HepG2 (cell line): ENCODE measurements at regions not wholly inside any gene's neighbourhood (a gene's known extent, or its start where the extent isn't known, plus 50 kb on each side); places are given as distances from the start of the nearest gene placed in this dataset.

Experiments used
- ATAC-seq: fragments of 200-7000 bp; cut with Tn5 transposase; 3 replicates; pipeline ENCODE4 v1.9.1; 2020; ENCODE audit warnings: mild to moderate bottlenecking, moderate library complexity
- BruUV-seq: library from RNA; stranded (reverse); fragments of 400-500 nt; replicated peaks from 2 replicates; lab custom pipeline; 2021; lab: Mats Ljungman, UMichigan
- CTCF ChIA-PET: fragments of 300-600 bp; formaldehyde crosslinking; extraction: SDS; loops from one replicate; lab custom pipeline; 2021; ENCODE audit warnings: low total read pairs, inconsistent platforms, low intra/inter-chr PET ratio; lab: Yijun Ruan, JAX
- POLR2A ChIA-PET: fragments of 350-600 bp; sonication (Branson Sonifier 250); formaldehyde crosslinking; loops from one replicate; lab custom pipeline; 2020; ENCODE audit warnings: antibody characterized with exemption, inconsistent platforms; lab: Yijun Ruan, JAX
- DNase-seq: peaks from one replicate; pipeline ENCODE4 v3.0.0-alpha.2; 2015; ENCODE audit warnings: low spot score
- FAIRE-seq: peaks from 3 replicates; lab custom pipeline; 2011; peaks lifted over from hg19 to GRCh38; lab: Jason Lieb, UNC
- H2AFZ ChIP-seq: one replicate; pipeline ENCODE4 v1.6.1; 2011; ENCODE audit warnings: low read length, inconsistent platforms
- H3K27ac ChIP-seq: fragments of 300-600 bp; 3 replicates; pipeline ENCODE4 v1.8.0; 2011; ENCODE audit warnings: mixed run types, mild to moderate bottlenecking, mixed read lengths, low read length, inconsistent platforms; ENCODE audit not compliant: insufficient read depth; ENCODE audit errors: extremely low read length
- H3K27me3 ChIP-seq, 2 experiments: fragments of 200-600 bp in 1 of 2; 2 replicates in 1 of 2; 3 replicates in 1 of 2; pipeline versions ENCODE4 v1.6.0 to v1.8.0; 2011; ENCODE audit warnings: low read length in 2 of 2, mild to moderate bottlenecking in 2 of 2, moderate library complexity in 2 of 2, inconsistent platforms in 1 of 2; ENCODE audit not compliant: insufficient read depth in 2 of 2, control insufficient read depth in 1 of 2
- H3K36me3 ChIP-seq, 2 experiments: fragments of 200-600 bp in 1 of 2; replicated peaks in 1 of 2; 2 replicates in 1 of 2; 3 replicates in 1 of 2; pipeline versions ENCODE4 v1.5.1 to v1.8.0; 2011; ENCODE audit warnings: low read length in 2 of 2, inconsistent platforms in 1 of 2; ENCODE audit not compliant: insufficient read depth in 2 of 2, control insufficient read depth in 1 of 2
- H3K4me1 ChIP-seq: 2 replicates; pipeline ENCODE4 v1.5.1; 2012; ENCODE audit warnings: low read length, inconsistent platforms; ENCODE audit not compliant: insufficient read depth
- H3K4me2 ChIP-seq: 2 replicates; pipeline ENCODE4 v1.6.0; 2011; ENCODE audit warnings: low read depth, low read length, inconsistent platforms
- H3K4me3 ChIP-seq, 3 experiments: fragments of 200-600 bp in 1 of 3; sonication (generic), shearing (Covaris generic) in 1 of 3; replicated peaks in 1 of 3; 2 replicates each; pipeline ENCODE4 v1.5.1; 2011 to 2016; ENCODE audit warnings: low read length in 3 of 3, inconsistent platforms in 2 of 3, low read depth in 2 of 3, mild to moderate bottlenecking in 2 of 3, control low read depth in 1 of 3, mixed read lengths in 1 of 3; ENCODE audit not compliant: insufficient read depth in 1 of 3
- H3K79me2 ChIP-seq: one replicate; pipeline ENCODE4 v1.6.1; 2011; ENCODE audit warnings: low read length, inconsistent platforms; ENCODE audit not compliant: insufficient read depth
- H3K9ac ChIP-seq: 2 replicates; pipeline ENCODE4 v1.6.0; 2011; ENCODE audit warnings: mild to moderate bottlenecking, low read depth, low read length, inconsistent platforms; ENCODE audit not compliant: insufficient read depth
- H3K9me3 ChIP-seq: 2 replicates; pipeline ENCODE4 v1.5.1; 2012; ENCODE audit warnings: mild to moderate bottlenecking, low read length
- H4K20me1 ChIP-seq: 2 replicates; pipeline ENCODE4 v1.6.0; 2011; ENCODE audit warnings: inconsistent platforms, mild to moderate bottlenecking, low read length, moderate library complexity; ENCODE audit not compliant: insufficient read depth
- ARID2 ChIP-seq: sonication (generic); formaldehyde crosslinking; IDR thresholded peaks from 2 replicates; pipeline ENCODE4 v1.8.1; 2022; ENCODE audit warnings: mild to moderate bottlenecking, missing genetic modification reagents, borderline replicate concordance
- MAF1 ChIP-seq: sonication (generic); formaldehyde crosslinking; IDR thresholded peaks from 2 replicates; pipeline ENCODE4 v1.5.0; 2020; ENCODE audit warnings: missing genetic modification reagents, borderline replicate concordance
- SAP130 ChIP-seq: IDR thresholded peaks from 2 replicates; pipeline ENCODE4 v1.6.1; 2016; ENCODE audit warnings: low read depth
- SOX6 ChIP-seq, 2 experiments: fragments of 450-650 bp in 1 of 2; sonication (generic) in 1 of 2; formaldehyde crosslinking in 1 of 2; IDR thresholded peaks; 2 replicates each; pipeline versions ENCODE4 v1.4.0 to v1.6.1; 2017 to 2020; ENCODE audit warnings: antibody characterized with exemption in 1 of 2, mild to moderate bottlenecking in 1 of 2, missing genetic modification reagents in 1 of 2
- ZBTB7A ChIP-seq: sonication (generic); formaldehyde crosslinking; IDR thresholded peaks from 2 replicates; pipeline ENCODE4 v1.8.0; 2022; ENCODE audit warnings: mild to moderate bottlenecking, missing genetic modification reagents
- WGBS: methylation state at CpG from one replicate; pipeline ENCODE4 v1.1.6; 2017; ENCODE audit warnings: low lambda C conversion rate; 5-methylcytosine and 5-hydroxymethylcytosine counted together
- in situ Hi-C: cut with HindIII; loops from 2 replicates; pipeline ENCODE4 v1.10.0; 2017; ENCODE audit warnings: low pct_unique_long_range_greater_than_20kb; ENCODE audit not compliant: extremely low pct_ligation_motif_present
- intact Hi-C: fragments of 100-400 bp; cut with micrococcal nuclease; formaldehyde crosslinking; loops from one replicate; pipeline ENCODE4 v1.10.0; 2022; ENCODE audit not compliant: unreplicated experiment
- TF ChIP-seq, protein P1 (sequence below): sonication (generic); formaldehyde crosslinking; IDR thresholded peaks from 2 replicates; pipeline ENCODE4 v1.4.0; 2020; ENCODE audit warnings: mild to moderate bottlenecking, missing genetic modification reagents, borderline replicate concordance
- TF ChIP-seq, protein P2 (sequence below): sonication (generic); formaldehyde crosslinking; IDR thresholded peaks from 2 replicates; pipeline ENCODE4 v1.5.0; 2020; ENCODE audit warnings: missing genetic modification reagents
- TF ChIP-seq, protein P3 (sequence below): sonication (generic); formaldehyde crosslinking; IDR thresholded peaks from 2 replicates; pipeline ENCODE4 v1.4.0; 2020; ENCODE audit warnings: mild to moderate bottlenecking, missing genetic modification reagents
- TF ChIP-seq, protein P4 (sequence below): sonication (generic); formaldehyde crosslinking; IDR thresholded peaks from 2 replicates; pipeline ENCODE4 v1.4.0; 2020; ENCODE audit warnings: missing genetic modification reagents, mild to moderate bottlenecking, borderline replicate concordance
- TF ChIP-seq, protein P5 (sequence below): sonication (generic); formaldehyde crosslinking; IDR thresholded peaks from 2 replicates; pipeline ENCODE4 v1.4.0; 2020; ENCODE audit warnings: missing genetic modification reagents

DNA sequence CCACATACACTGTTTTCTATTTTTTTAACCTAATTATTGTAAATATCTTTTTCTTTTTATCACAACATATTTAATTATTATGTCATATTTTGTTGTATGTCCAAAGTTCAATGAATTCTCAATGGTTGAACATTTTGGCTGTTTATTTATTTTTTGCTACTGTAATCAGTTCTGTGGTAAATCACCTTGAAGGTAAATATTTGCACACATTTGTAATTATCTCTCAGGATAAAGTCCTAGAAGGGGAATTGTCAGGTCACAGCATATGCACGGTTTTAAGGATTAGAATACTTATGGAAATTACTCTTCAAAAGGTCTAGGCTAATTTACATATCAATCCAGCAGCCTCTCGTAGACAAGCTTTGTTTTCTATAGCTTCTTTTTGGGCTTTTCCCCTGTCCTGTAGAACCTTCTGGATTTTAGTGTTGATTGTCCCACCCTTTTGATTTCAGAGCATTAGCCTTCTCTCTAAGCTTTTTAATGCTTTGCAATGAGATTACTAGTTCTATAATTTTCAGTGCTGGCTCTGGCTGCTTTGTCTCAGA lies 362.6 kb downstream of the KCNRG start (continued):
- TF ChIP-seq, protein P1, sequence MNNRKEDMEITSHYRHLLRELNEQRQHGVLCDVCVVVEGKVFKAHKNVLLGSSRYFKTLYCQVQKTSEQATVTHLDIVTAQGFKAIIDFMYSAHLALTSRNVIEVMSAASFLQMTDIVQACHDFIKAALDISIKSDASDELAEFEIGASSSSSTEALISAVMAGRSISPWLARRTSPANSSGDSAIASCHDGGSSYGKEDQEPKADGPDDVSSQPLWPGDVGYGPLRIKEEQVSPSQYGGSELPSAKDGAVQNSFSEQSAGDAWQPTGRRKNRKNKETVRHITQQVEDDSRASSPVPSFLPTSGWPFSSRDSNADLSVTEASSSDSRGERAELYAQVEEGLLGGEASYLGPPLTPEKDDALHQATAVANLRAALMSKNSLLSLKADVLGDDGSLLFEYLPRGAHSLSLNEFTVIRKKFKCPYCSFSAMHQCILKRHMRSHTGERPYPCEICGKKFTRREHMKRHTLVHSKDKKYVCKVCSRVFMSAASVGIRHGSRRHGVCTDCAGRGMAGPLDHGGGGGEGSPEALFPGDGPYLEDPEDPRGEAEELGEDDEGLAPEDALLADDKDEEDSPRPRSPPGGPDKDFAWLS (CRISPR knock-in tag), result no peak
- TF ChIP-seq, protein P2, sequence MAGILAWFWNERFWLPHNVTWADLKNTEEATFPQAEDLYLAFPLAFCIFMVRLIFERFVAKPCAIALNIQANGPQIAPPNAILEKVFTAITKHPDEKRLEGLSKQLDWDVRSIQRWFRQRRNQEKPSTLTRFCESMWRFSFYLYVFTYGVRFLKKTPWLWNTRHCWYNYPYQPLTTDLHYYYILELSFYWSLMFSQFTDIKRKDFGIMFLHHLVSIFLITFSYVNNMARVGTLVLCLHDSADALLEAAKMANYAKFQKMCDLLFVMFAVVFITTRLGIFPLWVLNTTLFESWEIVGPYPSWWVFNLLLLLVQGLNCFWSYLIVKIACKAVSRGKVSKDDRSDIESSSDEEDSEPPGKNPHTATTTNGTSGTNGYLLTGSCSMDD (CRISPR knock-in tag), result no peak
- TF ChIP-seq SOX6 (IDR thresholded peaks at IDR 0.05) (no peak), SOX6 (CRISPR knock-in tag; IDR thresholded peaks at IDR 0.05) (no peak)

DNA sequence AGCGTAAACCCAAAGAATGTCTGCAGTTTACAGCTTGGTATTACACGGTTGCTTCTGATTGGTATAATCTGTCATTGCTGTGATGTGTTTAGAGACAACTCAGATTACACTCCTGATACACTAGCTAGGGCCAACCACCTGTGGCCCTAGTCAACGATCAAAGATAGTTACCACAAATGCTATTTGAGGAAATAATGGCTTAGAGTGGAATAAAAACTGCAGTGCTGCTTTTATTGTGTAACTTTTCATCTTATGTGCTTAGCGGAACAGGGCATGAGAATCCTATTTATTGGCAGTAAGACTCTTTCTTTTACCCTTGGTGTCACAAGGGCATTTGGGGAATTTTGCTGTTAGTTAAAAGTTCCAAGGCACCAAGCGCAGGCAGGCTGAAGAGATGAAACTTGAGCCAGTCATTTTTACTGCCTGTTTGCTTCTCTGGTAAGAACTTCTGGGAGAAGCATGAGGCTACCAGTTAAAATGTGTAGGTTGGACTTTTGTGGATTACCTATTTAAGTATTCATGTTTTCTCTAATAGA lies 363.3 kb downstream of the KCNRG start:
- Histone ChIP-seq H3K9me3 (peaks cover 22% of the 10 kb centered on the region), H3K79me2 (no peaks in the 10 kb centered on the region), H3K4me3 (no peak overlapping the region), H3K27ac (no peak overlapping the region), H3K4me1 (peaks cover 17% of the 10 kb centered on the region), H3K4me2 (no peak overlapping the region), H3K9ac (no peak overlapping the region), H4K20me1 (no peaks in the 10 kb centered on the region), H3K36me3 (no peaks in the 10 kb centered on the region), H3K27me3 (no peaks in the 10 kb centered on the region), H2AFZ (no peak overlapping the region)
- BruUV-seq, result no TSS peak
- in situ Hi-C loops (no loop called here), intact Hi-C loops (no loop called here)
- no peak for FAIRE-seq
- TF ChIP-seq ZBTB7A (no peak), MAF1 (CRISPR knock-in tag) (no peak), SAP130 (no peak), ARID2 (CRISPR knock-in tag) (no peak)
- TF ChIP-seq, protein P3, sequence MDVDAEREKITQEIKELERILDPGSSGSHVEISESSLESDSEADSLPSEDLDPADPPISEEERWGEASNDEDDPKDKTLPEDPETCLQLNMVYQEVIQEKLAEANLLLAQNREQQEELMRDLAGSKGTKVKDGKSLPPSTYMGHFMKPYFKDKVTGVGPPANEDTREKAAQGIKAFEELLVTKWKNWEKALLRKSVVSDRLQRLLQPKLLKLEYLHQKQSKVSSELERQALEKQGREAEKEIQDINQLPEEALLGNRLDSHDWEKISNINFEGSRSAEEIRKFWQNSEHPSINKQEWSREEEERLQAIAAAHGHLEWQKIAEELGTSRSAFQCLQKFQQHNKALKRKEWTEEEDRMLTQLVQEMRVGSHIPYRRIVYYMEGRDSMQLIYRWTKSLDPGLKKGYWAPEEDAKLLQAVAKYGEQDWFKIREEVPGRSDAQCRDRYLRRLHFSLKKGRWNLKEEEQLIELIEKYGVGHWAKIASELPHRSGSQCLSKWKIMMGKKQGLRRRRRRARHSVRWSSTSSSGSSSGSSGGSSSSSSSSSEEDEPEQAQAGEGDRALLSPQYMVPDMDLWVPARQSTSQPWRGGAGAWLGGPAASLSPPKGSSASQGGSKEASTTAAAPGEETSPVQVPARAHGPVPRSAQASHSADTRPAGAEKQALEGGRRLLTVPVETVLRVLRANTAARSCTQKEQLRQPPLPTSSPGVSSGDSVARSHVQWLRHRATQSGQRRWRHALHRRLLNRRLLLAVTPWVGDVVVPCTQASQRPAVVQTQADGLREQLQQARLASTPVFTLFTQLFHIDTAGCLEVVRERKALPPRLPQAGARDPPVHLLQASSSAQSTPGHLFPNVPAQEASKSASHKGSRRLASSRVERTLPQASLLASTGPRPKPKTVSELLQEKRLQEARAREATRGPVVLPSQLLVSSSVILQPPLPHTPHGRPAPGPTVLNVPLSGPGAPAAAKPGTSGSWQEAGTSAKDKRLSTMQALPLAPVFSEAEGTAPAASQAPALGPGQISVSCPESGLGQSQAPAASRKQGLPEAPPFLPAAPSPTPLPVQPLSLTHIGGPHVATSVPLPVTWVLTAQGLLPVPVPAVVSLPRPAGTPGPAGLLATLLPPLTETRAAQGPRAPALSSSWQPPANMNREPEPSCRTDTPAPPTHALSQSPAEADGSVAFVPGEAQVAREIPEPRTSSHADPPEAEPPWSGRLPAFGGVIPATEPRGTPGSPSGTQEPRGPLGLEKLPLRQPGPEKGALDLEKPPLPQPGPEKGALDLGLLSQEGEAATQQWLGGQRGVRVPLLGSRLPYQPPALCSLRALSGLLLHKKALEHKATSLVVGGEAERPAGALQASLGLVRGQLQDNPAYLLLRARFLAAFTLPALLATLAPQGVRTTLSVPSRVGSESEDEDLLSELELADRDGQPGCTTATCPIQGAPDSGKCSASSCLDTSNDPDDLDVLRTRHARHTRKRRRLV, result no peak
- TF ChIP-seq, protein P4, sequence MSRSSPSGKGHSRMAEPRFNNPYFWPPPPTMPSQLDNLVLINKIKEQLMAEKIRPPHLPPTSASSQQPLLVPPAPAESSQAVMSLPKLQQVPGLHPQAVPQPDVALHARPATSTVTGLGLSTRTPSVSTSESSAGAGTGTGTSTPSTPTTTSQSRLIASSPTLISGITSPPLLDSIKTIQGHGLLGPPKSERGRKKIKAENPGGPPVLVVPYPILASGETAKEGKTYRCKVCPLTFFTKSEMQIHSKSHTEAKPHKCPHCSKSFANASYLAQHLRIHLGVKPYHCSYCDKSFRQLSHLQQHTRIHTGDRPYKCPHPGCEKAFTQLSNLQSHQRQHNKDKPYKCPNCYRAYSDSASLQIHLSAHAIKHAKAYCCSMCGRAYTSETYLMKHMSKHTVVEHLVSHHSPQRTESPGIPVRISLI, result no peak
- TF ChIP-seq, protein P5, sequence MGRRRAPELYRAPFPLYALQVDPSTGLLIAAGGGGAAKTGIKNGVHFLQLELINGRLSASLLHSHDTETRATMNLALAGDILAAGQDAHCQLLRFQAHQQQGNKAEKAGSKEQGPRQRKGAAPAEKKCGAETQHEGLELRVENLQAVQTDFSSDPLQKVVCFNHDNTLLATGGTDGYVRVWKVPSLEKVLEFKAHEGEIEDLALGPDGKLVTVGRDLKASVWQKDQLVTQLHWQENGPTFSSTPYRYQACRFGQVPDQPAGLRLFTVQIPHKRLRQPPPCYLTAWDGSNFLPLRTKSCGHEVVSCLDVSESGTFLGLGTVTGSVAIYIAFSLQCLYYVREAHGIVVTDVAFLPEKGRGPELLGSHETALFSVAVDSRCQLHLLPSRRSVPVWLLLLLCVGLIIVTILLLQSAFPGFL (CRISPR knock-in tag), result no peak
- DNase-seq, result no peak
- POLR2A ChIA-PET, result no interaction called here
- CTCF ChIA-PET, result no interaction called here
- 99% methylated on average over 5 of the region's 5 CpGs for WGBS
- ATAC-seq, result no peak
